Endothelial cell of umbilical vein (primary cell): ENCODE measurements at regions not wholly inside any gene's neighbourhood (a gene's known extent, or its start where the extent isn't known, plus 50 kb on each side); places are given as distances from the start of the nearest gene placed in this dataset.

Experiments used
- BruUV-seq: library from RNA; stranded (reverse); fragments of 400-500 nt; replicated peaks from 2 replicates; lab custom pipeline; 2021; lab: Mats Ljungman, UMichigan
- CTCF ChIA-PET: fragments of 300-600, 350-600 bp; sonication (Branson Sonifier 250); formaldehyde crosslinking; loops from one replicate; lab custom pipeline; 2021; ENCODE audit warnings: antibody characterized with exemption, inconsistent platforms; lab: Charles Lee
- POLR2A ChIA-PET: fragments of 300-600, 350-600 bp; sonication (Branson Sonifier 250); formaldehyde crosslinking; loops from one replicate; lab custom pipeline; 2021; ENCODE audit warnings: antibody characterized with exemption, inconsistent platforms; lab: Charles Lee
- DNase-seq: peaks from one replicate; pipeline ENCODE4 v3.0.0-alpha.2; 2011; ENCODE audit warnings: low read depth, low spot score
- FAIRE-seq: peaks from 2 replicates; lab custom pipeline; 2011; peaks lifted over from hg19 to GRCh38; lab: Jason Lieb, UNC
- H2AFZ ChIP-seq: 2 replicates; pipeline ENCODE4 v1.6.0; 2012; ENCODE audit warnings: low read depth, low read length, control low read depth, inconsistent platforms
- H3K27ac ChIP-seq: 2 replicates; pipeline ENCODE4 v1.5.1; 2011; ENCODE audit warnings: low read depth, mild to moderate bottlenecking, control low read depth, low read length, moderate library complexity; ENCODE audit not compliant: insufficient read depth
- H3K27me3 ChIP-seq, 2 experiments: 2 replicates each; pipeline versions ENCODE4 v1.6.0 to v1.6.1; 2011; ENCODE audit warnings: low read length in 2 of 2, mixed read lengths in 1 of 2; ENCODE audit not compliant: control insufficient read depth in 2 of 2, insufficient read depth in 2 of 2
- H3K36me3 ChIP-seq, 2 experiments: 2 replicates in 1 of 2; 3 replicates in 1 of 2; pipeline ENCODE4 v1.5.1; 2011; ENCODE audit warnings: low read length in 2 of 2, mild to moderate bottlenecking in 1 of 2, moderate library complexity in 1 of 2; ENCODE audit not compliant: control insufficient read depth in 2 of 2, insufficient read depth in 2 of 2; ENCODE audit errors: extremely low read depth in 1 of 2
- H3K4me1 ChIP-seq: 3 replicates; pipeline ENCODE4 v1.5.1; 2011; ENCODE audit warnings: mild to moderate bottlenecking, low read length; ENCODE audit not compliant: control insufficient read depth, insufficient read depth; ENCODE audit errors: extremely low read depth
- H3K4me2 ChIP-seq: 2 replicates; pipeline ENCODE4 v1.6.1; 2011; ENCODE audit warnings: low read length, control low read depth, mixed read lengths; ENCODE audit not compliant: insufficient read depth
- H3K4me3 ChIP-seq, 3 experiments: fragments of 200-600 bp in 1 of 3; sonication (generic), shearing (Covaris generic) in 1 of 3; replicated peaks in 1 of 3; 2 replicates each; pipeline ENCODE4 v1.5.1; 2011 to 2016; ENCODE audit warnings: control low read depth in 3 of 3, low read length in 3 of 3, mild to moderate bottlenecking in 2 of 3, inconsistent platforms in 1 of 3, low read depth in 1 of 3, moderate library complexity in 1 of 3; ENCODE audit not compliant: insufficient read depth in 1 of 3
- H3K79me2 ChIP-seq: 2 replicates; pipeline ENCODE4 v1.6.0; 2012; ENCODE audit warnings: low read length, inconsistent platforms; ENCODE audit not compliant: control insufficient read depth, insufficient read depth
- H3K9ac ChIP-seq: replicated peaks from 2 replicates; pipeline ENCODE3; 2011; ENCODE audit warnings: low read length, control low read depth; ENCODE audit not compliant: insufficient read depth; ENCODE audit errors: extremely low read depth
- H3K9me1 ChIP-seq: replicated peaks from 3 replicates; pipeline ENCODE4 v1.6.0; 2011; ENCODE audit warnings: mild to moderate bottlenecking, low read length; ENCODE audit not compliant: control insufficient read depth, insufficient read depth; ENCODE audit errors: extremely low read depth
- H3K9me3 ChIP-seq: replicated peaks from 2 replicates; pipeline ENCODE4 v1.5.1; 2012; ENCODE audit warnings: low read length, inconsistent platforms; ENCODE audit not compliant: control insufficient read depth, insufficient read depth
- H4K20me1 ChIP-seq: replicated peaks from 2 replicates; pipeline ENCODE3; 2011; ENCODE audit warnings: mild to moderate bottlenecking, low read length; ENCODE audit not compliant: control insufficient read depth, insufficient read depth; ENCODE audit errors: extremely low read depth
- CTCF ChIP-seq, 2 donors: IDR thresholded peaks; 1 replicate in 1 of 2; 2 replicates in 1 of 2; pipeline ENCODE4 v1.5.1; 2011; ENCODE audit warnings: low read length in 2 of 2, mild to moderate bottlenecking in 2 of 2, moderate library complexity in 2 of 2, control low read depth in 1 of 2, inconsistent platforms in 1 of 2, low read depth in 1 of 2; ENCODE audit not compliant: insufficient read depth in 1 of 2; ENCODE audit errors: extremely low read depth in 1 of 2
- EZH2 ChIP-seq: IDR thresholded peaks from 2 replicates; pipeline ENCODE4 v1.6.1; 2012; ENCODE audit warnings: borderline replicate concordance, low read depth, mild to moderate bottlenecking, moderate library complexity, low read length, inconsistent platforms; ENCODE audit not compliant: severe bottlenecking
- FOS ChIP-seq: IDR thresholded peaks from 2 replicates; pipeline ENCODE4 v1.6.1; 2011; ENCODE audit warnings: mild to moderate bottlenecking, low read length, moderate library complexity, borderline replicate concordance; ENCODE audit not compliant: insufficient read depth
- GATA2 ChIP-seq: IDR thresholded peaks from 2 replicates; pipeline ENCODE4 v1.7.0; 2011; ENCODE audit warnings: low read depth, mild to moderate bottlenecking, moderate library complexity, mixed read lengths, low read length; ENCODE audit not compliant: insufficient read length, insufficient read depth
- JUN ChIP-seq: IDR thresholded peaks from 2 replicates; pipeline ENCODE4 v1.6.1; 2011; ENCODE audit warnings: borderline replicate concordance, low read depth; ENCODE audit not compliant: insufficient read length, insufficient read depth
- MAX ChIP-seq: IDR thresholded peaks from 2 replicates; pipeline ENCODE4 v1.6.1; 2011; ENCODE audit not compliant: insufficient read depth, insufficient read length
- MYC ChIP-seq: IDR thresholded peaks from one replicate; pipeline ENCODE4 v1.6.1; 2011; ENCODE audit warnings: mild to moderate bottlenecking, low read depth, low read length
- POLR2A ChIP-seq: IDR thresholded peaks from 2 replicates; pipeline ENCODE4 v1.6.1; 2012; ENCODE audit warnings: low read depth, mild to moderate bottlenecking, control low read depth, low read length
- POLR2AphosphoS5 ChIP-seq: IDR thresholded peaks from 2 replicates; pipeline ENCODE4 v1.6.1; 2012; ENCODE audit warnings: low read depth, mild to moderate bottlenecking, control low read depth, low read length, moderate library complexity; ENCODE audit not compliant: insufficient read depth
- dilution Hi-C: fragments of 300-500 bp; cut with MboI; formaldehyde crosslinking; loops from one replicate; pipeline ENCODE4 v1.15.0; 2019; ENCODE audit warnings: low sequenced_read_pairs; ENCODE audit not compliant: extremely low pct_ligation_motif_present
- intact Hi-C: fragments of 100-400 bp; cut with micrococcal nuclease; formaldehyde crosslinking; loops from one replicate; pipeline ENCODE4 v1.10.0; 2022

- Histone ChIP-seq H3K79me2 (no peaks in the 10 kb centered on the region), H3K4me2 (peak overlapping the region; percentile 47), H3K9me3 (no peaks in the 10 kb centered on the region), H3K27me3 (no peaks in the 10 kb centered on the region), H3K9ac (no peak overlapping the region), H3K4me1 (peaks cover 23% of the 10 kb centered on the region), H2AFZ (peak overlapping the region; percentile 72), H3K4me3 (no peak overlapping the region), H3K36me3 (no peaks in the 10 kb centered on the region), H3K27ac (peak overlapping the region; percentile 82), H3K9me1 (no peaks in the 10 kb centered on the region), H4K20me1 (no peaks in the 10 kb centered on the region)
- TF ChIP-seq JUN (peak; percentile 80), MAX (no peak), FOS (peak; percentile 56)
- DNase-seq (peak; percentile 52), FAIRE-seq (peak; percentile 91)
- CTCF ChIA-PET: interaction anchor here (1.4 kb wide), 1 partner anchor 434 kb away, joined by 3 read pairs; no protein-coding TSS in a partner anchor
- dilution Hi-C loops: no loop called here
- POLR2A ChIA-PET: no interaction called here
- no TSS peak for BruUV-seq
- intact Hi-C loops: loop anchor here (1.0 to 5.0 kb wide), 6 partner anchors 58 to 399 kb away; partner anchors contain the start of genes ERCC6L2 and FANCC
Measured at GRCh38 chr9:95627802-95628201, 111.0 kb upstream of the PTCH1 start.

- Histone ChIP-seq H3K79me2 (no peaks in the 10 kb centered on the region), H3K4me3 (peak overlapping the region in 1 of 3 experiments; percentile 18), H3K9ac (no peak overlapping the region), H3K36me3 (no peaks in the 10 kb centered on the region), H3K4me1 (peaks cover 23% of the 10 kb centered on the region), H3K9me1 (no peaks in the 10 kb centered on the region), H3K27ac (peak overlapping the region; percentile 82), H3K4me2 (peak overlapping the region; percentile 47), H3K27me3 (no peaks in the 10 kb centered on the region), H3K9me3 (no peaks in the 10 kb centered on the region), H2AFZ (peak overlapping the region; percentile 72), H4K20me1 (no peaks in the 10 kb centered on the region)
- dilution Hi-C loops: no loop called here
- DNase-seq (peak; percentile 71), FAIRE-seq (peak; percentile 88)
- TF ChIP-seq MYC (no peak), JUN (peak; percentile 41), EZH2 (no peak), MAX (peak; percentile 94), CTCF (IDR thresholded peaks at IDR 0.05; ENCODE audit: extremely low read depth in 1 of 2, insufficient read depth in 1 of 2, low read depth in 1 of 2, low read length in 2 of 2) (no peak), POLR2A (no peak), FOS (no peak), POLR2AphosphoS5 (peak; percentile 29), GATA2 (no peak)
- BruUV-seq: TSS peak; percentile 90
- ChIA-PET CTCF (interaction anchor here (1.0 to 1.4 kb wide), 5 partner anchors 19 to 605 kb away, joined by 3 to 4 read pairs (median 4); no protein-coding TSS in a partner anchor), POLR2A (no interaction called here)
- intact Hi-C loops: loop anchor here (1.0 to 5.0 kb wide), 6 partner anchors 57 to 400 kb away; partner anchors contain the start of genes ERCC6L2 and FANCC
Measured at GRCh38 chr9:95626885-95627558, 110.3 kb upstream of the PTCH1 start.
